ENCODE measurements at regions not wholly inside any gene's neighbourhood (a gene's known extent, or its start where the extent isn't known, plus 50 kb on each side); places are given as distances from the start of the nearest gene placed in this dataset.

- no peaks in the 10 kb centered on the region for H3K79me2 ChIP-seq (replicated peaks; ENCODE audit: insufficient read depth)
- Mint-ChIP-seq H3K4me3 (no peak overlapping the region), H3K27ac (peak overlapping the region; percentile 33; the same call in 1 of the 2 replicates), H3K9me3 (no peaks in the 10 kb centered on the region), H3K27me3 (ENCODE audit: insufficient read depth, low read depth, poor library complexity) (no peaks in the 10 kb centered on the region), H3K4me1 (peaks cover 5% of the 10 kb centered on the region; the same call in 1 of the 3 replicates), H3K36me3 (ENCODE audit: low read depth) (no peaks in the 10 kb centered on the region)
- TF ChIP-seq EZH2phosphoT487 (IDR thresholded peaks at IDR 0.05; ENCODE audit: unreplicated experiment) (no peak), POLR2AphosphoS5 (IDR thresholded peaks at IDR 0.05; ENCODE audit: low read depth) (no peak), NANOG (IDR thresholded peaks at IDR 0.05; ENCODE audit: borderline replicate concordance) (no peak), REST (IDR thresholded peaks at IDR 0.05; ENCODE audit: unreplicated experiment) (no peak), CREB1 (CRISPR knock-in tag; IDR thresholded peaks at IDR 0.05; ENCODE audit: low read depth) (no peak), ZNF462 (CRISPR knock-in tag; IDR thresholded peaks at IDR 0.05) (no peak), ZNF331 (CRISPR knock-in tag; IDR thresholded peaks at IDR 0.05; ENCODE audit: low read depth) (no peak), ZNF114 (CRISPR knock-in tag; IDR thresholded peaks at IDR 0.05) (no peak), EZH2 (IDR thresholded peaks at IDR 0.05; ENCODE audit: low read depth, unreplicated experiment) (no peak), JUNB (IDR thresholded peaks at IDR 0.05; ENCODE audit: unreplicated experiment) (no peak), ETS1 (IDR thresholded peaks at IDR 0.05) (no peak), STAT1 (IDR thresholded peaks at IDR 0.05; ENCODE audit: unreplicated experiment) (no peak), CTCF (conservative IDR thresholded peaks at IDR 0.05; ENCODE audit: low read depth in 2 of 2) (no peak)
- H4K20me1 ChIP-seq (replicated peaks; ENCODE audit: insufficient read depth), result no peaks in the 10 kb centered on the region
- no peaks in the 10 kb centered on the region; the same call in 1 of the 2 replicates for H3K4me1 ChIP-seq (ENCODE audit: insufficient read depth)
- no peaks in the 10 kb centered on the region for H3K36me3 ChIP-seq (ENCODE audit: insufficient read depth)
- no peak overlapping the region for H3K4me3 ChIP-seq
- no peaks in the 10 kb centered on the region for H3F3A ChIP-seq (replicated peaks; ENCODE audit: low read depth)
- ATAC-seq (no peak), DNase-seq (ENCODE audit: low spot score) (no peak)
- no peak overlapping the region for H2AFZ ChIP-seq
- H3K4me2 ChIP-seq, result no peak overlapping the region
- H3K9me2 ChIP-seq (ENCODE audit: insufficient read depth), result no peaks in the 10 kb centered on the region
- H3K27ac ChIP-seq (ENCODE audit: low read depth), result no peak overlapping the region
- H3K27me3 ChIP-seq (ENCODE audit: insufficient read depth), result no peaks in the 10 kb centered on the region
These were observed 308.8 kb upstream of the MGAT5 start for GRCh38 chr2:133945089-133945488.

Measured in GM23338 (cell line).